Endothelial cell of umbilical vein (primary cell): ENCODE measurements at regions not wholly inside any gene's neighbourhood (a gene's known extent, or its start where the extent isn't known, plus 50 kb on each side); places are given as distances from the start of the nearest gene placed in this dataset.

Experiments used
- BruUV-seq: library from RNA; stranded (reverse); fragments of 400-500 nt; replicated peaks from 2 replicates; lab custom pipeline; 2021; lab: Mats Ljungman, UMichigan
- CTCF ChIA-PET: fragments of 300-600, 350-600 bp; sonication (Branson Sonifier 250); formaldehyde crosslinking; loops from one replicate; lab custom pipeline; 2021; ENCODE audit warnings: antibody characterized with exemption, inconsistent platforms; lab: Charles Lee
- POLR2A ChIA-PET: fragments of 300-600, 350-600 bp; sonication (Branson Sonifier 250); formaldehyde crosslinking; loops from one replicate; lab custom pipeline; 2021; ENCODE audit warnings: antibody characterized with exemption, inconsistent platforms; lab: Charles Lee
- DNase-seq: peaks from one replicate; pipeline ENCODE4 v3.0.0-alpha.2; 2011; ENCODE audit warnings: low read depth, low spot score
- FAIRE-seq: peaks from 2 replicates; lab custom pipeline; 2011; peaks lifted over from hg19 to GRCh38; lab: Jason Lieb, UNC
- H2AFZ ChIP-seq: 2 replicates; pipeline ENCODE4 v1.6.0; 2012; ENCODE audit warnings: low read depth, low read length, control low read depth, inconsistent platforms
- H3K27ac ChIP-seq: 2 replicates; pipeline ENCODE4 v1.5.1; 2011; ENCODE audit warnings: low read depth, mild to moderate bottlenecking, control low read depth, low read length, moderate library complexity; ENCODE audit not compliant: insufficient read depth
- H3K27me3 ChIP-seq, 2 experiments: 2 replicates each; pipeline versions ENCODE4 v1.6.0 to v1.6.1; 2011; ENCODE audit warnings: low read length in 2 of 2, mixed read lengths in 1 of 2; ENCODE audit not compliant: control insufficient read depth in 2 of 2, insufficient read depth in 2 of 2
- H3K36me3 ChIP-seq, 2 experiments: 2 replicates in 1 of 2; 3 replicates in 1 of 2; pipeline ENCODE4 v1.5.1; 2011; ENCODE audit warnings: low read length in 2 of 2, mild to moderate bottlenecking in 1 of 2, moderate library complexity in 1 of 2; ENCODE audit not compliant: control insufficient read depth in 2 of 2, insufficient read depth in 2 of 2; ENCODE audit errors: extremely low read depth in 1 of 2
- H3K4me1 ChIP-seq: 3 replicates; pipeline ENCODE4 v1.5.1; 2011; ENCODE audit warnings: mild to moderate bottlenecking, low read length; ENCODE audit not compliant: control insufficient read depth, insufficient read depth; ENCODE audit errors: extremely low read depth
- H3K4me2 ChIP-seq: 2 replicates; pipeline ENCODE4 v1.6.1; 2011; ENCODE audit warnings: low read length, control low read depth, mixed read lengths; ENCODE audit not compliant: insufficient read depth
- H3K4me3 ChIP-seq, 3 experiments: fragments of 200-600 bp in 1 of 3; sonication (generic), shearing (Covaris generic) in 1 of 3; replicated peaks in 1 of 3; 2 replicates each; pipeline ENCODE4 v1.5.1; 2011 to 2016; ENCODE audit warnings: control low read depth in 3 of 3, low read length in 3 of 3, mild to moderate bottlenecking in 2 of 3, inconsistent platforms in 1 of 3, low read depth in 1 of 3, moderate library complexity in 1 of 3; ENCODE audit not compliant: insufficient read depth in 1 of 3
- H3K79me2 ChIP-seq: 2 replicates; pipeline ENCODE4 v1.6.0; 2012; ENCODE audit warnings: low read length, inconsistent platforms; ENCODE audit not compliant: control insufficient read depth, insufficient read depth
- H3K9ac ChIP-seq: replicated peaks from 2 replicates; pipeline ENCODE3; 2011; ENCODE audit warnings: low read length, control low read depth; ENCODE audit not compliant: insufficient read depth; ENCODE audit errors: extremely low read depth
- H3K9me1 ChIP-seq: replicated peaks from 3 replicates; pipeline ENCODE4 v1.6.0; 2011; ENCODE audit warnings: mild to moderate bottlenecking, low read length; ENCODE audit not compliant: control insufficient read depth, insufficient read depth; ENCODE audit errors: extremely low read depth
- H3K9me3 ChIP-seq: replicated peaks from 2 replicates; pipeline ENCODE4 v1.5.1; 2012; ENCODE audit warnings: low read length, inconsistent platforms; ENCODE audit not compliant: control insufficient read depth, insufficient read depth
- H4K20me1 ChIP-seq: replicated peaks from 2 replicates; pipeline ENCODE3; 2011; ENCODE audit warnings: mild to moderate bottlenecking, low read length; ENCODE audit not compliant: control insufficient read depth, insufficient read depth; ENCODE audit errors: extremely low read depth
- EZH2 ChIP-seq: IDR thresholded peaks from 2 replicates; pipeline ENCODE4 v1.6.1; 2012; ENCODE audit warnings: borderline replicate concordance, low read depth, mild to moderate bottlenecking, moderate library complexity, low read length, inconsistent platforms; ENCODE audit not compliant: severe bottlenecking
- FOS ChIP-seq: IDR thresholded peaks from 2 replicates; pipeline ENCODE4 v1.6.1; 2011; ENCODE audit warnings: mild to moderate bottlenecking, low read length, moderate library complexity, borderline replicate concordance; ENCODE audit not compliant: insufficient read depth
- GATA2 ChIP-seq: IDR thresholded peaks from 2 replicates; pipeline ENCODE4 v1.7.0; 2011; ENCODE audit warnings: low read depth, mild to moderate bottlenecking, moderate library complexity, mixed read lengths, low read length; ENCODE audit not compliant: insufficient read length, insufficient read depth
- JUN ChIP-seq: IDR thresholded peaks from 2 replicates; pipeline ENCODE4 v1.6.1; 2011; ENCODE audit warnings: borderline replicate concordance, low read depth; ENCODE audit not compliant: insufficient read length, insufficient read depth
- MYC ChIP-seq: IDR thresholded peaks from one replicate; pipeline ENCODE4 v1.6.1; 2011; ENCODE audit warnings: mild to moderate bottlenecking, low read depth, low read length
- POLR2A ChIP-seq: IDR thresholded peaks from 2 replicates; pipeline ENCODE4 v1.6.1; 2012; ENCODE audit warnings: low read depth, mild to moderate bottlenecking, control low read depth, low read length
- POLR2AphosphoS5 ChIP-seq: IDR thresholded peaks from 2 replicates; pipeline ENCODE4 v1.6.1; 2012; ENCODE audit warnings: low read depth, mild to moderate bottlenecking, control low read depth, low read length, moderate library complexity; ENCODE audit not compliant: insufficient read depth
- dilution Hi-C: fragments of 300-500 bp; cut with MboI; formaldehyde crosslinking; loops from one replicate; pipeline ENCODE4 v1.15.0; 2019; ENCODE audit warnings: low sequenced_read_pairs; ENCODE audit not compliant: extremely low pct_ligation_motif_present
- intact Hi-C: fragments of 100-400 bp; cut with micrococcal nuclease; formaldehyde crosslinking; loops from one replicate; pipeline ENCODE4 v1.10.0; 2022
- TF ChIP-seq, protein P1 (sequence below), 2 donors: IDR thresholded peaks; 1 replicate in 1 of 2; 2 replicates in 1 of 2; pipeline ENCODE4 v1.5.1; 2011; ENCODE audit warnings: low read length in 2 of 2, mild to moderate bottlenecking in 2 of 2, moderate library complexity in 2 of 2, control low read depth in 1 of 2, inconsistent platforms in 1 of 2, low read depth in 1 of 2; ENCODE audit not compliant: insufficient read depth in 1 of 2; ENCODE audit errors: extremely low read depth in 1 of 2
- TF ChIP-seq, protein P2 (sequence below): IDR thresholded peaks from 2 replicates; pipeline ENCODE4 v1.6.1; 2011; ENCODE audit not compliant: insufficient read depth, insufficient read length

DNA sequence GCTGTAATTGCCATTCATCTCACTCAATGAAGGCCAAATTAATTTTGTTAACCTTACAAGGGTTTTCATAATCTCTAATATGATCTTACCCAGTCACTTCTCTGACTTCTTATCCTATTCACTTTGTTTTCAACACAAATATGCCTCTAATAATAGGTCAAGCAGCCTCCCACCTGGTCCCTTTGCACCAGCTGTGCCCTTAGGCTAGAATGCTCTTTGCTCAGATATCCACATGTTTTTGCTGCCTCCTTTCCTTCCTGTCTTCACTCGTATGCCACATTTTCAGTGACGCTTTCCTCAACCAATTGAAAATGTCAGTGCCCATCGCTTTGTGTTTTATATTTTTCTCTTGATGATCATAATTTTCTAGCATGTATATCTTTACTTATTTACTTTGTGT is 106.4 kb upstream of the SYT10 start:
- no peak overlapping the region for H3K9ac ChIP-seq
- H3K9me3 ChIP-seq, result peaks cover 3% of the 10 kb centered on the region
- no peaks in the 10 kb centered on the region for H3K9me1 ChIP-seq
- no TSS peak for BruUV-seq
- H3K27ac ChIP-seq, result no peak overlapping the region
- no peaks in the 10 kb centered on the region for H4K20me1 ChIP-seq
- dilution Hi-C loops (no loop called here), intact Hi-C loops (no loop called here)
- H2AFZ ChIP-seq, result no peak overlapping the region
- FAIRE-seq, result no peak
- H3K36me3 ChIP-seq, result no peaks in the 10 kb centered on the region
- no peaks in the 10 kb centered on the region for H3K27me3 ChIP-seq
- ChIA-PET CTCF (no interaction called here), POLR2A (no interaction called here)
- H3K4me2 ChIP-seq, result no peak overlapping the region
- no peaks in the 10 kb centered on the region for H3K79me2 ChIP-seq
- no peak overlapping the region for H3K4me3 ChIP-seq
- no peak for DNase-seq
- TF ChIP-seq GATA2 (no peak), MYC (no peak), JUN (no peak), EZH2 (no peak), POLR2AphosphoS5 (no peak), POLR2A (no peak), FOS (no peak)
- TF ChIP-seq, protein P1, sequence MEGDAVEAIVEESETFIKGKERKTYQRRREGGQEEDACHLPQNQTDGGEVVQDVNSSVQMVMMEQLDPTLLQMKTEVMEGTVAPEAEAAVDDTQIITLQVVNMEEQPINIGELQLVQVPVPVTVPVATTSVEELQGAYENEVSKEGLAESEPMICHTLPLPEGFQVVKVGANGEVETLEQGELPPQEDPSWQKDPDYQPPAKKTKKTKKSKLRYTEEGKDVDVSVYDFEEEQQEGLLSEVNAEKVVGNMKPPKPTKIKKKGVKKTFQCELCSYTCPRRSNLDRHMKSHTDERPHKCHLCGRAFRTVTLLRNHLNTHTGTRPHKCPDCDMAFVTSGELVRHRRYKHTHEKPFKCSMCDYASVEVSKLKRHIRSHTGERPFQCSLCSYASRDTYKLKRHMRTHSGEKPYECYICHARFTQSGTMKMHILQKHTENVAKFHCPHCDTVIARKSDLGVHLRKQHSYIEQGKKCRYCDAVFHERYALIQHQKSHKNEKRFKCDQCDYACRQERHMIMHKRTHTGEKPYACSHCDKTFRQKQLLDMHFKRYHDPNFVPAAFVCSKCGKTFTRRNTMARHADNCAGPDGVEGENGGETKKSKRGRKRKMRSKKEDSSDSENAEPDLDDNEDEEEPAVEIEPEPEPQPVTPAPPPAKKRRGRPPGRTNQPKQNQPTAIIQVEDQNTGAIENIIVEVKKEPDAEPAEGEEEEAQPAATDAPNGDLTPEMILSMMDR (IDR thresholded peaks at IDR 0.05; ENCODE audit: extremely low read depth in 1 of 2, insufficient read depth in 1 of 2, low read depth in 1 of 2, low read length in 2 of 2), result no peak
- TF ChIP-seq, protein P2, sequence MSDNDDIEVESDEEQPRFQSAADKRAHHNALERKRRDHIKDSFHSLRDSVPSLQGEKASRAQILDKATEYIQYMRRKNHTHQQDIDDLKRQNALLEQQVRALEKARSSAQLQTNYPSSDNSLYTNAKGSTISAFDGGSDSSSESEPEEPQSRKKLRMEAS, result no peak
- H3K4me1 ChIP-seq, result no peaks in the 10 kb centered on the region
